Right lobe of liver (tissue), 6 donors: ENCODE measurements at regions not wholly inside any gene's neighbourhood (a gene's known extent, or its start where the extent isn't known, plus 50 kb on each side); places are given as distances from the start of the nearest gene placed in this dataset.

Experiments
- ATAC-seq, 4 donors: fragments of 200-7000 bp; cut with Tn5 transposase; one replicate each; pipeline ENCODE4 v1.9.1; 2020; ENCODE audit warnings: mild to moderate bottlenecking in 4 of 4, moderate library complexity in 4 of 4
- DNase-seq, 3 donors: peaks; one replicate each; pipeline ENCODE4 v3.0.0-alpha.2; 2020
- H3K27ac ChIP-seq, 3 donors: fragments of 200-600 bp; one replicate each; pipeline ENCODE4 v1.8.0; 2022
- H3K27me3 ChIP-seq, 2 donors: fragments of 200-600 bp; one replicate each; pipeline ENCODE4 v1.8.0; 2022
- H3K36me3 ChIP-seq, 4 donors: fragments of 200-600 bp; sonication (generic) in 1 of 4; one replicate each; pipeline versions ENCODE4 v1.5.1 to v1.8.0; 2017 to 2022; ENCODE audit warnings: control low read depth in 1 of 4
- H3K4me1 ChIP-seq, 4 donors: fragments of 200-600 bp; sonication (generic) in 1 of 4; one replicate each; pipeline versions ENCODE4 v1.5.1 to v1.8.0; 2017 to 2022; ENCODE audit warnings: control low read depth in 1 of 4
- H3K4me3 ChIP-seq, 3 donors: fragments of 200-600 bp; one replicate each; pipeline ENCODE4 v1.8.0; 2022
- H3K9me3 ChIP-seq, 4 donors: fragments of 200-600 bp; sonication (generic) in 1 of 4; one replicate each; pipeline versions ENCODE4 v1.5.1 to v1.8.0; 2017 to 2022; ENCODE audit warnings: control low read depth in 1 of 4
- POLR2A ChIP-seq: fragments of 450-650 bp; IDR thresholded peaks from one replicate; pipeline ENCODE4 v1.6.1; 2017; ENCODE audit warnings: antibody characterized with exemption, mild to moderate bottlenecking
- WGBS: methylation state at CpG from one replicate; pipeline ENCODE4 v1.1.6; 2018; ENCODE audit warnings: low coverage, low lambda C conversion rate; ENCODE audit not compliant: insufficient coverage; ENCODE audit errors: missing lambda C conversion rate; 5-methylcytosine and 5-hydroxymethylcytosine counted together
- intact Hi-C, 2 donors: fragments of 100-400 bp; cut with DNase I; formaldehyde crosslinking; loops; one replicate each; pipeline versions ENCODE4 v1.11.2 to v1.14.1; 2022
- TF ChIP-seq, protein P1 (sequence below), 4 donors: fragments of 200-600 bp in 3 of 4; fragments of 450-650 bp in 1 of 4; IDR thresholded peaks; one replicate each; pipeline versions ENCODE4 v1.5.1 to v1.8.0; 2016 to 2022; ENCODE audit warnings: antibody characterized with exemption in 4 of 4, mild to moderate bottlenecking in 2 of 4
- donor health status: DM: no; HTN: yes; CAD: no.
- donor health status: DM: no; HTN: no; CAD: no.
- donor health status: DM: no; HTN: no; CAD: no.
- donor health status: DM: no; HTN: yes; CAD: no.
- donor health status: DM: no; HTN: yes; CAD: no.

DNA sequence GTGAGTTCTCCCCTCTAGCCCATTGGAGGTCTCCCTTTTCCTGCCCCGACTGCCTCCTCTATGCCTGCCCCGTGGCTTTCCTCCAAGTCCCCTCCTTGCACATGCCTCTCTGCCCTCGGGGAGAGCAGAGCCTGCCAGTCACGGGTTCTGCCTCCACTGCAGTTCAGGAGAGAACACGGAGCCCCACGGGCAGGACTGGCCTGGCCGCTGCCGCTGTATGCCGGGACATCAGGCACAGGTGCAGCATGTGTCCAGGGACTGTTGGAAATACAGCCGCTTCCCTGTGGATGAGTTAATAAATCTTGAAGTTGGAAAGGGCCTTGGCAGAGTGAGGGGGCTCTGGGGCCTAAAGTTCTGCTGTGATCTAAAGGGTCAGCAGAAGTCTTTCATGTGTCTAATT is 676.6 kb downstream of the MATN1 start:
- Histone ChIP-seq H3K27me3 (no peaks in the 10 kb centered on the region), H3K36me3 (no peaks in the 10 kb centered on the region), H3K4me1 (no peaks in the 10 kb centered on the region), H3K27ac (no peak overlapping the region), H3K9me3 (no peaks in the 10 kb centered on the region), H3K4me3 (no peak overlapping the region)
- no peak for ATAC-seq
- no peak for DNase-seq
- intact Hi-C loops, result no loop called here
- 60% methylated on average over 2 of the region's 10 CpGs for WGBS
- no peak for TF ChIP-seq POLR2A

DNA sequence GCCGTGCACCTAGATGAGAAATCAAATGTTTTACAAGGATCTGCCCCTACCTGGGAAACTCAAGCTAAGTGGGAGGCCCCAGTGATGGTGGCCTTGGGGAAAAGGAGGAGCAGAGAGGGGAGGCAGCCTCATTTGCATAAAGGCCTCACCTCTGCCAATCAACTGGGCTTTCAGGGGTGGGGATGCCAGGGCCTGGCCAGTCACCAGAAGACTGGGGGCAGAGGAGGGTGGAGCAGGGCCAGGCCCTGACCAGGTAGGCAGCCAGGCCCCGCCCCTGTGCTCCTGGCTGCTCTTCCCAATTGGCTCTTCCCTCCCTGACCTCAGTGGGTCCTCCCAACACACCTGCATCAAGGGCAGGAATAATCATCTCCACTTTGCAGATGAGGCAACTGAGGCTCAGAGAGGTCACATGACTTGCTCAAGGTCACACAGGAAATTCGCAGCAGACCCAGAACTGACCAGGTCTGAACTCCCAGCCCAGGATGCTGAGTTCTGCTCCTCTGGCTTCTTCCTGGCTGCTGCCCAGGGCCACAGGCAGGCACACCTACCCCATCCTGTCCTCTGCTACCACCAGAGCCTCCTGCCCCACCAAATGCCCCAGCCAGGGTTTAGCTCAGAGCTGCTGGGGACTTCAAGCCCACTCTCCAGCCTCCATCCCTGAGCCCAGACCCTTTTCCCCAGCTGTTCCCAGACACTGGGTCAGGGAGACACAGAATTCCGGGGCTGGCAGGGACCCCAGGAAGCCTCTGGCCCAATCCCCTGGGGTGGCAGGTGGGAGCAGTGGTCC is 677.9 kb downstream of the MATN1 start:
- ATAC-seq (no peak), DNase-seq (no peak)
- TF ChIP-seq POLR2A, result no peak
- TF ChIP-seq, protein P1, sequence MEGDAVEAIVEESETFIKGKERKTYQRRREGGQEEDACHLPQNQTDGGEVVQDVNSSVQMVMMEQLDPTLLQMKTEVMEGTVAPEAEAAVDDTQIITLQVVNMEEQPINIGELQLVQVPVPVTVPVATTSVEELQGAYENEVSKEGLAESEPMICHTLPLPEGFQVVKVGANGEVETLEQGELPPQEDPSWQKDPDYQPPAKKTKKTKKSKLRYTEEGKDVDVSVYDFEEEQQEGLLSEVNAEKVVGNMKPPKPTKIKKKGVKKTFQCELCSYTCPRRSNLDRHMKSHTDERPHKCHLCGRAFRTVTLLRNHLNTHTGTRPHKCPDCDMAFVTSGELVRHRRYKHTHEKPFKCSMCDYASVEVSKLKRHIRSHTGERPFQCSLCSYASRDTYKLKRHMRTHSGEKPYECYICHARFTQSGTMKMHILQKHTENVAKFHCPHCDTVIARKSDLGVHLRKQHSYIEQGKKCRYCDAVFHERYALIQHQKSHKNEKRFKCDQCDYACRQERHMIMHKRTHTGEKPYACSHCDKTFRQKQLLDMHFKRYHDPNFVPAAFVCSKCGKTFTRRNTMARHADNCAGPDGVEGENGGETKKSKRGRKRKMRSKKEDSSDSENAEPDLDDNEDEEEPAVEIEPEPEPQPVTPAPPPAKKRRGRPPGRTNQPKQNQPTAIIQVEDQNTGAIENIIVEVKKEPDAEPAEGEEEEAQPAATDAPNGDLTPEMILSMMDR (IDR thresholded peaks at IDR 0.05), result no peak
- intact Hi-C loops, result no loop called here
- Histone ChIP-seq H3K36me3 (no peaks in the 10 kb centered on the region), H3K9me3 (no peaks in the 10 kb centered on the region), H3K4me3 (no peak overlapping the region), H3K27me3 (no peaks in the 10 kb centered on the region), H3K4me1 (no peaks in the 10 kb centered on the region), H3K27ac (no peak overlapping the region)
- no CpG with 5 or more reads among the region's 4 CpGs for WGBS

DNA sequence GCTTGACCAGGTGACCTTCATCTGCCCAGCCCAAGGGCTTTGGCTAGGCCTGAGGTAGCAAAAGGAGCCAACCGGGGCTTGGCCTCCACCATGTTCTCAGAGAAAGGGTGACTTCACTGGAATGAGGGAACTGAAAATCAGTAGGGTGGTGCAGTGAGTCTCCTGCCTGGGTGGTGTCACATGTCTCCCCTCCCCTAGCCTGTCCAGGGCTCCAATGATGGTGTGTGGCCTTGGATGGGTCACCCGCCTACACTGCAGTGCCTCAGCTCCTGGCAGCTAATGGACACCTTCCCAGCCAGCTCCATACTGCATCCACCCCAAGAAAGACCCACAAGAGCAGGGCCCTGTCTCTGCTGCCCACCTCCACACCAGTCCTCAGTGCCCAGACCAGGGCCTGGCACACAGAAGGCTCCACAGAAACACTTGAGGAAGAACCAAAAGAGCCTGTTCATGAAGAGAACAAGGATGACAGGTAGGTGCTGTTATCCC is 678.7 kb downstream of the MATN1 start:
- WGBS, result 100% methylated on average over 1 of the region's 2 CpGs
- intact Hi-C loops, result no loop called here
- peak in 2 of 4 donors; percentile 14 to 39 for ATAC-seq

DNA sequence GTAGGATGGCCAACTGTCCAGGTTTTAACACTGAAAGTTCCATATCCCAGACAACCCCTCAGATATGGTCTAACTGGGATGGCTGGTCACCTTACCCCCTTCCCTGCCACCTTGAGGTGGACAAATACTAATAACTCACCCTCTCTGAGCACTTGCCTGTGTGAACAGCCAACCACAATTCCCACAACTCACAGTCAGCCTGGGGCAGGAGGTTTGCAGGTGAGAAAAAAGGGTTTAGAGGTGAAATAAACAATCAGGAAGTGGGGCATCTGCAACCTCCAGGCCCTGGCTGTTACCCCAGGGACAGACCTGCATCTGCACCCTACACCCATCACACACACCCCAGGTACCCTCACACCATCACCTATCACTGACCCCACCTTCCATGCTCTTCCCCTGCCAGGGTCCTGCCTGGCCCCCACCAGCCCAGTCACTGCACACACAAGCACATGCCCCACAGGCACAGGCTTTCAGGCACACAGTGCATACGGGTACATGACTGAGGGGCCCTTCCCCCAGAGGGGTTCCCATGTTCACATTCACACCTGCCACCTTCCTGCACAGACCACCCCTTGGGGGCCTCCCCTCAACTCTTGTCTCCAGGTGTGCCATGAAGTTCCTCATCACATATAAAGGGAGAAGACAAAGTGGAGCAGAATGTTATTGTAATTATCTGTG is 679.5 kb downstream of the MATN1 start:
- intact Hi-C loops, result no loop called here
- Histone ChIP-seq H3K27me3 (no peaks in the 10 kb centered on the region), H3K27ac (no peak overlapping the region), H3K4me3 (no peak overlapping the region), H3K4me1 (no peaks in the 10 kb centered on the region), H3K36me3 (no peaks in the 10 kb centered on the region), H3K9me3 (no peaks in the 10 kb centered on the region)
- TF ChIP-seq, protein P1 (IDR thresholded peaks at IDR 0.05), result no peak
- TF ChIP-seq POLR2A, result no peak
- 67% methylated on average over 1 of the region's 1 CpG for WGBS
- DNase-seq (no peak), ATAC-seq (no peak)

More for the DNA sequence above, 678.7 kb downstream of the MATN1 start:
- Histone ChIP-seq H3K36me3 (no peaks in the 10 kb centered on the region), H3K4me3 (no peak overlapping the region), H3K9me3 (no peaks in the 10 kb centered on the region), H3K27ac (no peak overlapping the region), H3K4me1 (no peaks in the 10 kb centered on the region), H3K27me3 (no peaks in the 10 kb centered on the region)
- DNase-seq, result no peak
- no peak for TF ChIP-seq POLR2A
- TF ChIP-seq, protein P1 (IDR thresholded peaks at IDR 0.05), result no peak

DNA sequence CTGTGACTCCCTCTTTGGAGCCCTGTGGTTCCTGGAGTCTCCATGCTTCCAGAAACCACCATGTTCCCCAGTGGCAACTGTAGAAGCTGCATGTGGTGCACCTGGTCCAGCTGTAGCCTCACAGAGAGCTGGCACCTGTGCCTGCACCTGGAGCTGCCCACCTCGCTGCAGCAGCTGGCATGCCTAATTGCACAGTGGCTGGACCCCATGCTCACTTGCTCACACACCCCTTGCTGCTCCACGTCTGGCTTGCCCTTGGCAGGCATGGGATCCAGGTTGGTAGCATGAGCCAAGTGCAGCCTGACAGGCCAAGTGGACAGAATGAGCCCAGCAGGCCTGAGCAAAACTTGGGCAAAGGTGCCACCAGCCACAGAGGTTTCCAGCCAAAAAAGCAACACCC is 680.1 kb downstream of the MATN1 start:
- no peak for ATAC-seq
- Histone ChIP-seq H3K9me3 (no peaks in the 10 kb centered on the region), H3K27me3 (no peaks in the 10 kb centered on the region), H3K27ac (no peak overlapping the region), H3K4me1 (no peaks in the 10 kb centered on the region), H3K36me3 (no peaks in the 10 kb centered on the region), H3K4me3 (no peak overlapping the region)
- TF ChIP-seq POLR2A, result no peak
- TF ChIP-seq, protein P1 (IDR thresholded peaks at IDR 0.05), result no peak
- intact Hi-C loops, result no loop called here
- no peak for DNase-seq
- 60% methylated on average over 1 of the region's 2 CpGs for WGBS
